ENCODE measurements at regions not wholly inside any gene's neighbourhood (a gene's known extent, or its start where the extent isn't known, plus 50 kb on each side); places are given as distances from the start of the nearest gene placed in this dataset.
"Not testable (repeated sequence)": the region's sequence is repeated elsewhere in the genome, so short reads cannot be mapped to it uniquely, and the experiment has no call there.

GRCh38 chr12:73210548-73211204, 938.5 kb downstream of the TRHDE start:
- no peak for DNase-seq (ENCODE audit: low spot score)

DNA sequence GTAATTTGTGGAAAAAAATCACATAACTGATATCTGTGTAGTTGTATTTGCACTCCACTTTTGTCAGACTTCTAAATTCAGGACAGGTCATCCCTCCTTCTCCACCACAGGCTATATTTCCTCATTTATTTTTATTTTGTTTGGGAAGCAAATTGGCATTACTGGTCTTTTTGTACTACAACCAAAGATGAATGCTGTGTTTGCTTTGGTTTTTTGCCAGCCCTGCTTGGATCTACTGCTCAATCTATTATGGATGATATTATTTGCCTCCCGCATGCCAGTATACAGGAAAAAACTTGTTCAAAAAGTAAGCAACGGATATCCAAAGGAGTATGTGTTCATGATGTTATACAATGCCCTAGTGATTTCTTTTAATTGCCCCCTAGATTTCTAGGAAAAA, 948.8 kb downstream of the TRHDE start:
- DNase-seq (ENCODE audit: low spot score) = no peak

- no peak for DNase-seq (ENCODE audit: low spot score)
Observed at GRCh38 chr12:73221398-73221797, 949.2 kb downstream of the TRHDE start.

DNA sequence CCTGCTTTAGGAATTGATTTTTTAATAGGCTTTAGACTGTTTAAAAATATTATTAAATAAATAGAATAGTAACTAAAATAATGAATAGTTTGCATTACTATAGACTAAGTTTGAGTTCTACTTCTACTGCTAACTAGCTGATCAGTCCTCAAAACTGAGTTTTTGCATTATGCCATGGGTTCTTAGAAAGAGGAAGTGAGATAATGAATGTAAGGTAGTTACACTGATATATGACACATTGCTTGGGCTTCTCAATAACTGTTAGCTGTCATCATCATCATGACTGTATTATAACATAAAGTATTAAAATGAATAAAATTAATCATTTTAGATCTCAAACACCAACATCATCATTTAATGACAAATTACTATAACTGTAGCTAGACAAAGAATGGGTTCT, 949.7 kb downstream of the TRHDE start:
- DNase-seq (ENCODE audit: low spot score) = no peak

DNA sequence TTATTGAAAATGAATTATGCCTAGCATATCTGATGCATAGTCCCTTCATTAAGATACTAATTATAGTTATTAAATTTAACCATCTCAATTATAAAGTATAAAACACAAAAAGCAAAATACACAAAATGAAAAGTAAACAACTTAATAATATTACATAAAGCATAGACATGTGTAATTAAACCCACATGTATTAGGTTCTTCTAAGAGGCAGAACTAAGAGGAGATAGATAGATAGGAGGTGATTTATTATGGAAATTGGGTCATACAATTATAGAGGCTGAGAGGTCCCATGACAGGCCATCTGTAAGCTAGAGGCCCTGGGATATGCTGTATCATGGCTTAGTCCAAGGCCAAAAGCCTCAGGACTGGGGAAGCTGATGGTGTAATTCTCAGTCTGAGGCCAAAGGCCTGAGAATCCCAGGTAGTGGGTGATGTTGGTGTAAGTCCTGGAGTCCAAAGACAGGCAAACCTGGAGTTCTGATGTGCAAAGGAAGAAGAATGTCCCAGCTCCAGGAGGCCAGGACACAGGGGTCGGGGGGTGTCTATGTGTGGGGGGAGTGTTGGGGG, 953.3 kb downstream of the TRHDE start:
- no peak for DNase-seq (ENCODE audit: low spot score)

DNA sequence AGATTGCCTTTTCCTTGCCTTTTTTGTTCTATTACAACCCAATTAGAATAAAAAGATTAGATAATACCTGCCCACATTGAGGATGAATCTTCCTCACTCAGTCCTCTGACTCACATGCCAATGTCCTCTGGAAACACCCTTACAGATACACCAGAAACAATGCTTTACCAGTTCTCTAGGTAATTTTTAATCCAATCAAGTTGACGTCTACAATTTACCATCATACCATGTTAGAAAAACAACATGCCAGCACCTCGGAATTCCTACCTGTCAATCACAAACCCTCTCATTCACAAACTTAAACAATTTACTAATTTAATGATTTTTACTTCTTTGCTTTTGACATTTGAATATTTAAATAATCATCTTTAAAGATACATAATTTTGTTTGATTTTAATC, 953.8 kb downstream of the TRHDE start:
- no peak for DNase-seq (ENCODE audit: low spot score)

- no peak for DNase-seq (ENCODE audit: low spot score)
Observed at GRCh38 chr12:73226593-73226992, 954.4 kb downstream of the TRHDE start.

DNA sequence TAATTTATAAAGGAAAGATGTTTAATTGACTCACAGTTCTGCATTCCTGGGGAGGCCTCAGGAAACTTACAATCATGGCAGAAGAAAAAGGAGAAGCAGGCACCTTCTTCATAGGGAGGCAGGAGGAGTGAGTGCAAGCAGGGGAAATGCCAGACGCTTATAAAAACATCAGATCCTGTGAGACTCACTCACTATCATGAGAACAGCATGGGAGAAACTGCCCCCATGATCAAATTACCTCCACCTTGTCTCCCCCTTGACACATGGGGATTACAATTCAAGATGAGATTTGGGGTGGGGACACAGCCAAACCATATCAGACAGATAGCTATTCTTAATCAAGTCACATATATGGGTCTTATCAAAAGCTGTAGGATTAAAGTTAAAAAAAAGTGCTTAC, 956.7 kb downstream of the TRHDE start:
- not testable (repeated sequence) for DNase-seq (ENCODE audit: low spot score)

GRCh38 chr12:73235387-73235786, 963.2 kb downstream of the TRHDE start:
- DNase-seq (ENCODE audit: low spot score) = no peak

DNA sequence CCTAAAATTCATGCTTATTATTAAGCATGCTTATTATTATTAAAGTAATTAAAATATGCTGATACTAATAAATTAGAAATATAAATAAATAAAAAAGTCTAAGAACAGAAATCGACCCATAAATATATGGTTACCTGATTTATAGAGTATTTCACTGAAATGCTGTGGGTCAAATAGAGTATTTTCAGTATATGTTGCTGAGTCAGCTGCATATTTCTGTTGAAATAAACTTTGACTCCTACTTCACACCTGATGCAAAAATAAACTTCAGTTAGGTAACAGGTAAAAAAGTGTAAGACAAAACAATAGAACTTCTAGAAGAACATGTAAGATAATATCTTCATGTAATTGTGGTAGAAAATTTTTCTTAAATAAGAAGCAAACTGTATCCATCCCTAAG, 967.9 kb downstream of the TRHDE start:
- DNase-seq (ENCODE audit: low spot score) = no peak

- no peak for DNase-seq (ENCODE audit: low spot score)
Observed at GRCh38 chr12:73262788-73263381, 990.7 kb downstream of the TRHDE start.

DNA sequence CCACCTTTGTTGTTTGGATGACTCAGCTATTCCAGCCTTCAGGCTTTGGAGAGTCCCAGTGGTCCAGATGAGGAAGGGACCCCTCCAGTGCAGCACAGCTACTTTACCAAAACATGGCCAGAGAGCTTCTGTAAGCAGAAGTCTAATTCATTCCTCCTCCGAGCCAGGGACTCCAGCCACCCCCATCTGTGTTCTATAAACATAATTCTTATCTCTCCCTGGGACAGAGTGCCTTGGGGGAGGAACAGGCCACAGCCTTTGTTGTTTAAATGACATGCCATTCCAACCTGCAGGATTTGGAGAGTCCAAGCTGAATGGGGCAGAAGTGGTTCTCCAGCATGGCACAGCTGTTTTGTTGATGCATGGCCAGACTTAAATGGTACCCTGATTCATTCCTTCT, 994.0 kb downstream of the TRHDE start:
- no peak for DNase-seq (ENCODE audit: low spot score)

- DNase-seq (ENCODE audit: low spot score) = no peak
Observed at GRCh38 chr12:73274976-73275375, 1002.8 kb downstream of the TRHDE start.

DNA sequence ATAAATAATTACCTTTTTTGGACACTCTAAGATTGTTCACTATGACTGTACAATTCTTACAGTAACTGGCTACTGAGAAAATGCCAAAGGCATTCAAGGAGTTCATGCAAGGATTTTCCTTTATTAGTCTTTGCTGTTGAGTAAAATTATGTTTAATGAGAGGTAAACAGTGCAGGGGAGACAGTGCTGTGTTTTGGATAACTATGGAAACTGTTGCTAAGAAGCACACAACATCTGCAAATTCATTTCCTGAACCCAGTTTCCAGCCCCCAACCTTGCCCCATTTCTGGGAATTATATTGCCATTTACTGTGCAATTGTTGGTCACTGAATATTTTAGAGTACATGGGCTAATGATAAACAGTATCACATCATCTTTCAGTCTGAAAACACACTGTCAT, 1005.8 kb downstream of the TRHDE start:
- DNase-seq (ENCODE audit: low spot score) = no peak

DNA sequence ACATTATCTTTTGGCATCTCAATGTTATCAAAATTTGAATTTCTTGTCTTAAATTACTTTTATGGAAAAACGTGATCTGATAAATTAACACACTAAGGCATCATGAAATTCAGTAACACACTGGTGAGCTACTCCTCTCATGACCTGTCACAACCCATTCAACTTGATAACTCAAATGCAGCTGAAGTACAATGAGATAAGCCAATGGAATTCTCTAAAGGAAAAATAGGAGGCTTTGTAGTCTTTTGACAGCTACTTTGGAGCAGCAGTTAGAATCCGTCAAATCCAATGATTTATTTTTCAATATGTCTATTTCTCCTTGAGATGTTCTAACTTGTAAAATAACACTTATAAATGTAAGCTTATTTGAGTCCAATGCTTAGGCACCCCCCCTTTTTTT, 1029.4 kb downstream of the TRHDE start:
- no peak for DNase-seq (ENCODE audit: low spot score)

GRCh38 chr12:73307260-73307659, 1035.1 kb downstream of the TRHDE start:
- DNase-seq (ENCODE audit: low spot score) = no peak

GRCh38 chr12:73308079-73308478, 1035.9 kb downstream of the TRHDE start:
- no peak for DNase-seq (ENCODE audit: low spot score)

DNA sequence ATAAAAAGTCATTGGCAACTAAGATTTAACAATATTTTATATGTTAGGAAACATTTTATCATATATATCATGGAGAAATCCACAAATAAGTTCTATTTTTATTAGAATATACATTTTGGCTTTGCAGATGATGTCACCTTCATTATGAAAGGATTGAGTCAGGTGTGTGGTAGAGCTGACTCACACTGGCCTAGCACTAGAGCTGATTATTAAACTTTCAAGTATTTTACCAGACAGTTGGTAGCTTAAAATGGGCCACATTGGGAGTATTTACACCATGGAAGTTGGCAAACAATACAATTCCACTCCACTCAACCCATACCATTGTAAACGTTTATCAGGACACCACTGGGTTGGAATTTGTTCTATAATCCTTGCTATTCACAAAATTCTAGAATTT, 1036.6 kb downstream of the TRHDE start:
- no peak for DNase-seq (ENCODE audit: low spot score)

DNA sequence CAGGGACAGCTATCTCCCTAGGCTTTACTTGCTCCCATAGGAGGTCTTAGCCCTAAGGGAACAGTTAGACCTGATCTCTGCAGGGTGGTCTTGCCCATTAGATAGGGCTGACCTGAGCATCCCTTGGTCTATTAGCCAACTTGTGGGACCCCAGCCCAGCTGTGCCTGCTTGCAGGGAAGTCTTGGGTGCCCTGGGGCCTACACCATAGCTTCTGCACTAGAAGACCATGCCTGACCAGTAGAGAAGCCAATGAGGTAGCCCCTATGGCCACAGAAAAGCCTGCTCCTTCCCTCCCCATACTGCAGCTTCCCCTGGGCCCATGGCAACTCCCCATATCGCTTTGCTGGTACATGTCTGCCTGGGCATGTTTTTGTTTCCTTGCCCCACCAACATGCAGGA, 1049.1 kb downstream of the TRHDE start:
- no peak for DNase-seq (ENCODE audit: low spot score)

DNA sequence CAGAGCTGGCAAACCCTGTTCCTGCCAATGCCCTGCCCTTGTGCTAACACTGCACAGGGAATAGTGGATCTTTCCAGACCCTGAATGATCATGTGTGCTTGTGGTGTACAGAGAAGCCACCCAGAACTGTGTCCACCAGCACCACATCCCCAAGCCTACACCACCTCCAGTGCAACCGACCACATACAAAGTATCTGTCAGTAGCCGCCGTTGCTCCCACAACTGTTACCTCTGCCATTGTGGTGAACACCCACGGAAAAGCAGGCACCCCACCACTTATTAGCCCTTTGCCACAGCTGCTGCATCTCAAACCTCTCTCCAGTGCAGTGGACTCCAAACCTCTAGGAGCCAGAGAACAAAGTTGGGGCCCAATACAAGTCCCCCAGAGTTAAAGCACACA, 1049.6 kb downstream of the TRHDE start:
- no peak for DNase-seq (ENCODE audit: low spot score)

DNA sequence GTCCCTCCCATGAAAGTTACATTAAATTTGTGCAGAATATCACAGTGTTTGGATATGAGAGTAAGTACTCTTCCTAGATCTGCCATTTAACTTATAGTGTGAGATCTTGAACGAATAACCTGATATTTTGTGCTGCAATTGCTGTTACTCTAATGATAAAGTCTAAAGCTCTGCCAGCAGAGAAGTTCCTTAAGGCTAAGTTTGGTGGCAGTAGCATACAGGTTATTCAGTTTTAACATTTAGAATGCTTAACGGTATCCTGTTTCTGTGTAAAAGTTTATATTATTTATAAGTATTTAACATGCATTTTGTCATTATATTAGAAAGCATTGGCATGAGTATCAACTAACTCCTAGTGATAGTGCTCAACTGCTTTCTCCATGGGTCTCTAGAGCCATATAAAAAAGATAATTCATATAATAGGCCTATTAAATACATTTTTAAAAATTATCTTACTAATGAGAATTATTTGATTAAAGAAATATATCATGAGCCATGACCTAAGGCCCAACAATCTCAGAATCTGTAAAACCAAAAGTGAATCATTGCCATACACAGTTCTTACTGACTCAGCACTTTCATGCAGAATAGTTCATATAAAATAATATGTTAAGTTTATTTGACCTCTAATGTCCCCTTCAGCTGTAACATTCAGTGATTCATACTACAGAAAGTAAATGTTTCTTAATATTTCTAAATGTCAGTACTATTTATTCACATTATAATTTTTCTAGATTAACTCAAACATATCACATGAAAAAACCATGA, 1058.6 kb downstream of the TRHDE start:
- DNase-seq (ENCODE audit: low spot score) = no peak

GRCh38 chr12:73341559-73342247, 1069.5 kb downstream of the TRHDE start:
- no peak for DNase-seq (ENCODE audit: low spot score)

- DNase-seq (ENCODE audit: low spot score) = no peak
Observed at GRCh38 chr12:73342733-73343132, 1070.6 kb downstream of the TRHDE start.
